HG03196 (cell line): ENCODE measurements at regions not wholly inside any gene's neighbourhood (a gene's known extent, or its start where the extent isn't known, plus 50 kb on each side); places are given as distances from the start of the nearest gene placed in this dataset.
"Not testable (repeated sequence)": the region's sequence is repeated elsewhere in the genome, so short reads cannot be mapped to it uniquely, and the experiment has no call there.

Source experiments
- ATAC-seq: cut with Tn5 transposase; IDR thresholded peaks from one replicate; pipeline ENCODE4 v1.9.1; 2021; ENCODE audit not compliant: unreplicated experiment

GRCh38 chr18:78239090-78239457 lies 740.5 kb upstream of the SALL3 start:
- no peak for ATAC-seq

- ATAC-seq = no peak
These were observed 739.5 kb upstream of the SALL3 start for GRCh38 chr18:78240101-78240500.

- no peak for ATAC-seq
These were observed 738.9 kb upstream of the SALL3 start for GRCh38 chr18:78240627-78241252.

- ATAC-seq = no peak
These were observed 737.9 kb upstream of the SALL3 start for GRCh38 chr18:78241535-78242253.

DNA sequence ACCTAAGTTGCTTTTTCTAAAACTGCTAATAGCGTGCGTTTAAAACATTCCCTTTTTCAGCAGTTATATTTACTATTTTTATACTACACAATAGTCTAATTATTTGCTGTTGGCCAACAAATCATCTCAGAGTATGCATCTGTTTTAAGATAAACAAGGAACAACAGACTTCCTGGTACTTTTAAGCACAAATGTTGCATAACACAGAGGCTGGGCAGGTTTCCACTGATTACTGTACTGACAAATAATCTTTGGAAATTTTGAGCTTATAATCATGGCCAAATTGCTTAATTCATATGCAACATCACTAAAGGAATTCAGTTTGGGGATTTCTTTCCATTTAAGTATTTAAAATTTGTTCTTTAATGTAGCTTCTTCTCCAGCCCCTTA lies 737.4 kb upstream of the SALL3 start:
- ATAC-seq = no peak

- ATAC-seq = no peak
These were observed 736.8 kb upstream of the SALL3 start for GRCh38 chr18:78242806-78243205.

DNA sequence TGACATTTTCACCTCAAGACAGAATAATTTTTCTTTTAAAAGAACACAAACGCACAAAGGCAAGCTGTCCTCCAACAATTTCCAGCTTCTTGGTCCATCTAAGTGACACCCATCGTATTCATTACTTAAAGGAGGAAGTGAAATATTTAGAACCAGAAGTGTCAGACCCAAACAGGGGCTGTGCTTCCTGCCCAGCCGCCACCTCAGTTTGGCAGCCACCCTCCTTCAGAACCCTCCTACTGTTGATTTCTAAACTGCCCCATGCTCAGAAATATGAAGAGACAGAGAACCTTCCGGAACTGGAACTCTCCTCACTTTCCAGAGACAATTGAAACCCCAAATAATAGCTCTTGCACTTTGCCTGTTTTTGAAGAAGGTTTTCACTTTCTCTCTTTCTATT lies 734.8 kb upstream of the SALL3 start:
- no peak for ATAC-seq

GRCh38 chr18:78245451-78245850 lies 734.2 kb upstream of the SALL3 start:
- no peak for ATAC-seq

- no peak for ATAC-seq
These were observed 733.6 kb upstream of the SALL3 start for GRCh38 chr18:78246050-78246449.

- no peak for ATAC-seq
These were observed 733.0 kb upstream of the SALL3 start for GRCh38 chr18:78246588-78246987.

DNA sequence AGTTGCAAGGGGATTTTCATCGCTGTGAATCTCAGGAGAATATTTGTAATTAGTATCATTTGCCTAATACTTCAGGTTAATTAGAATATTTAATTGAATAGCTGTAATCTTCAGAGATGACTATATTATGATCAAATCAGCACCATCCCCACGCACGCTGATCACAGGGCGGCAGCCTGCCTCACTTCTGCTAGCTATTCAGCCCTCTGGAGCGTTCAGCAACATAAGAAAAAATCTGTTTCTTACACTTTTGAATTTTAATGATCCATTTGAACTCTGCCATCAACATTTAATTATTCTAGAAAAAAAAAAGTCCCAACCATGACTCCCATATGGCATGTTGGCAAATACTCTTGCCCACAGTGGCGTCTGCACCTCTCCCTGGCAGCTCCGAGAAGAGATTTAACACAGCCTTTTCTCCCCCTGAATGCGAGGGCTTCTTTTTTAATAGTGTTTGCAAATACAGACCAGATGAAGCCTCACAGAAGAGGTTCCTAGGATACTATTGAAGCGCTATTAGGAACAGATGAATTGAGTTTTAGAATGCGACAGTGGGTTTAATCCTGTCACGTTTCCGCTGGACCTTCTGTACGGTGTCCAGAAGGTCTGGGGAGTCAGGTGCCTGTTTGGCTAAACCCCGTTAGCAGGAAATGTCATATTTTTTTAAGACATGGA lies 731.9 kb upstream of the SALL3 start:
- ATAC-seq = no peak

- ATAC-seq = no peak
These were observed 724.6 kb upstream of the SALL3 start for GRCh38 chr18:78255013-78255412.

- ATAC-seq = no peak
These were observed 711.2 kb upstream of the SALL3 start for GRCh38 chr18:78268226-78268988.

GRCh38 chr18:78271790-78272189 lies 707.8 kb upstream of the SALL3 start:
- no peak for ATAC-seq

DNA sequence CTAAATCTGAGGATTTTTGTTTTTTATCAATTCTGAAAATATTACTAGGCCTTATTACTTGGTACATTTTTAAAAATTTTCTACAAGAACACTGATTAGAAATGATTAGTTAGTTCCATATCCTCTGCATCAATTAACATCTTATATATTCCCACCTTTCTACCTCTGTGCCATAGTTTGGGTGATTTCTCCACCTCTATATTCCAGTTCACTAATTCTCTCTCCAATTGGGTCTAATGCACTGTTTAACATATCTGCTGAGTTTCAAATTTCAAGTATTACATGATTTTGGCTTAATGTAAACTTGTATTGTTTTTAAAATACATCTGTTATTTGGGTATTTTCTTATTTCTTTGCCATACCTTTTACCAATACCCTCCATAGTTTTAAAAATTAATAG lies 705.7 kb upstream of the SALL3 start:
- no peak for ATAC-seq

- not testable (repeated sequence) for ATAC-seq
These were observed 696.2 kb upstream of the SALL3 start for GRCh38 chr18:78283425-78283824.

DNA sequence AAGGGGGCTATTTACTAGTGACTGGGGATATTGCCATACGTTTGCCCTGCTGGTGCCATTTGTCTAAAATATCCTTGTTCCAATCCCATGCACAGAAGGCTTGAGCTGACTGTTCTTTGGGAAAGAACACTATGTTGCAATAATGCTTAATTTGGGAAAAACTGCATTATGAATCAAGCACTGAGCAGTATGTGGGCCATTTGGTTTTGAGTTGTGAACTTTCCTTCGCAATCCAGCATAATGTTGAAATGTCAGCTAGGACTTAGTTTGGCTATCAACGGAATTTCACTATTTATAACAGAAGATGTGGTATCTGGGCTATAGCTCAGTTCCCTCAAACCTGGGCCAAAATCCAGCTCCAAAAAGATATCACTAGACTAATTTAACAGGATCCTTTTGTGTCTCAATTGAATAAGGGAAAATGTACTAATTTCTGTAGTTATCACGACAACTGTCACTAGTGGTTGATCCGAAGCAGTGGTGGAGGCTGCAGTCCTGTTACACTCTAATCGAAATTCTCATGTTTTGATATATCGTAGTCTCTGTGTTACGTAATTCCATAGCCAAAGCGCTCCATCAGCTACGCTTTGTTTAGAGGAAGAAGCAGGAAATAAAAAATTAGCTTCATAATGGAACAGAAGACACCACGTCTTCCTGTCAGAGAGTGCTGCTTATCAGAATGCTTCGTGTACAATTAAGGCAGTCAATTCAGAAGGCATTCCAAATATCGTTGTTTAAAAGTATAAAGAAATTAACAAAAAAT lies 686.8 kb upstream of the SALL3 start:
- ATAC-seq = no peak

- ATAC-seq = no peak
These were observed 686.1 kb upstream of the SALL3 start for GRCh38 chr18:78293540-78293939.

DNA sequence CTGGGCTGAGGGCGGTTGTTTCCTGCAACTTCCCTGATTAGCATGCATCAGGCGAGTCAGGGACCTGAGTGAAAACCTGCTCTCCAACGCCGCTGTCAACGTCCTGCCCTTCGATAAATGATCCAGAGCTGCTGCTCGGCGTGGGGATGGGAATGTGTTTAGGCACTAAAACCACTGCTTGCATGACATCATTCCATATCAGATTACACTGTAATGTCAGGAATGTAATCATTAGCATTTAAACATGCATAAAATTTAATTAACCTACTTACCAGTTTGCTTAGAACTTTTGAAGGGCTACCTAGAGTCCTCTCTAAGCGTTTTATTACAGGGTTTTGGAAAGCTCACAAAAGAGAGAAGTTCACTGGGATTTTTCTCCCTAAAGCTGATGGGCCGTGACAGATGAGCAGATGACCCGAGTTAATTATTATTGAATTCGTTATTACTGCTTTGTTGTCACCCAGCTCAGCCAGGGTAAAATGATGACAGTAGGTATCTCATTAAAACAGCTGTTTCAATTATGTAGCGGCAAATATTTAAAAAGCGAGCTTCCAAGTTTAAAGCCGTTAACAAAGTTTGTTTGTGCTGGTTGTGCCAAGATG lies 685.6 kb upstream of the SALL3 start:
- no peak for ATAC-seq

DNA sequence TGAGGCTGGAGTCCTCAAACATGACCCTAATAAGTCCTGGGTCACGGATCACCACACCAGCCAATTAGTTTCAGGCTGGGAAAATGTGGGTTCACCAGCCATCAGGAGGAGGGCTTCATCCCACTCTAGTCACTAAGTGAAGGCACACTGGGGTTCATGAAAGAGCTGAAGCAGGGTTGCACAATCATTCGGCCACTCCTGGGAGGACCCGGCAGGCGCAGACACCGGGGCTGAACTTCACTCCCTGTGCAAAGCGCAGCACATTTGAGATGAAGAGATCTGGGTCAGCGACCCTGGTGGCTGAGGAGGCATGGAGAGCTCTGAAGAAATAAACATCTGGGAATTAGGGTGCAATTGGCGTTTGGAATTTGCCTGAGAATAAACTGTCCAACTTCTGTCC lies 684.4 kb upstream of the SALL3 start:
- ATAC-seq = no peak

- ATAC-seq = no peak
These were observed 683.5 kb upstream of the SALL3 start for GRCh38 chr18:78296166-78296565.
